Activated T-cell treated with anti-CD3 and anti-CD28 coated beads, Interleukin-2, amount 50 U/mL, for 72 hours (primary cell): ENCODE measurements at regions not wholly inside any gene's neighbourhood (a gene's known extent, or its start where the extent isn't known, plus 50 kb on each side); places are given as distances from the start of the nearest gene placed in this dataset.

Experiments used
- ATAC-seq, 2 donors: fragments of 150-1000 bp; cut with Tn5 transposase; replicated peaks in 1 of 2; 2 replicates each; pipeline ENCODE4 v1.10.0; 2021; ENCODE audit warnings: moderate library complexity in 2 of 2, mild to moderate bottlenecking in 1 of 2
- DNase-seq, 2 donors: peaks; one replicate each; pipeline ENCODE4 v3.0.0; 2021 to 2022; ENCODE audit warnings: mixed read lengths in 1 of 2
- H3K27ac Mint-ChIP-seq: one replicate; pipeline ENCODE4 v1.8.0; 2022; ENCODE audit warnings: mild to moderate bottlenecking, moderate library complexity, mixed read lengths
- H3K27me3 Mint-ChIP-seq: one replicate; pipeline ENCODE4 v1.8.0; 2022; ENCODE audit warnings: low read depth, mixed read lengths
- H3K36me3 Mint-ChIP-seq, 2 donors: one replicate each; pipeline ENCODE4 v1.8.0; 2022; ENCODE audit warnings: mixed read lengths in 2 of 2, mild to moderate bottlenecking in 1 of 2; ENCODE audit not compliant: insufficient read depth in 2 of 2
- H3K4me1 Mint-ChIP-seq: one replicate; pipeline ENCODE4 v1.8.0; 2022; ENCODE audit warnings: low read depth, mixed read lengths
- H3K4me3 Mint-ChIP-seq, 2 donors: one replicate each; pipeline ENCODE4 v1.8.0; 2022; ENCODE audit warnings: mild to moderate bottlenecking in 2 of 2, mixed read lengths in 2 of 2, moderate library complexity in 2 of 2
- H3K9me3 Mint-ChIP-seq, 2 donors: one replicate each; pipeline ENCODE4 v1.8.0; 2022; ENCODE audit warnings: mixed read lengths in 2 of 2

GRCh38 chr2:9143264-9143815 lies 63.3 kb upstream of the ASAP2 start:
- no peaks in the 10 kb centered on the region for H3K36me3 Mint-ChIP-seq
- DNase-seq (no peak), ATAC-seq (no peak)
- no peak overlapping the region for H3K27ac Mint-ChIP-seq
- H3K27me3 Mint-ChIP-seq, result peaks cover 13% of the 10 kb centered on the region
- H3K4me1 Mint-ChIP-seq, result no peaks in the 10 kb centered on the region
- peak overlapping the region; percentile 49 to 58 for H3K4me3 Mint-ChIP-seq
- H3K9me3 Mint-ChIP-seq, result no peaks in the 10 kb centered on the region

DNA sequence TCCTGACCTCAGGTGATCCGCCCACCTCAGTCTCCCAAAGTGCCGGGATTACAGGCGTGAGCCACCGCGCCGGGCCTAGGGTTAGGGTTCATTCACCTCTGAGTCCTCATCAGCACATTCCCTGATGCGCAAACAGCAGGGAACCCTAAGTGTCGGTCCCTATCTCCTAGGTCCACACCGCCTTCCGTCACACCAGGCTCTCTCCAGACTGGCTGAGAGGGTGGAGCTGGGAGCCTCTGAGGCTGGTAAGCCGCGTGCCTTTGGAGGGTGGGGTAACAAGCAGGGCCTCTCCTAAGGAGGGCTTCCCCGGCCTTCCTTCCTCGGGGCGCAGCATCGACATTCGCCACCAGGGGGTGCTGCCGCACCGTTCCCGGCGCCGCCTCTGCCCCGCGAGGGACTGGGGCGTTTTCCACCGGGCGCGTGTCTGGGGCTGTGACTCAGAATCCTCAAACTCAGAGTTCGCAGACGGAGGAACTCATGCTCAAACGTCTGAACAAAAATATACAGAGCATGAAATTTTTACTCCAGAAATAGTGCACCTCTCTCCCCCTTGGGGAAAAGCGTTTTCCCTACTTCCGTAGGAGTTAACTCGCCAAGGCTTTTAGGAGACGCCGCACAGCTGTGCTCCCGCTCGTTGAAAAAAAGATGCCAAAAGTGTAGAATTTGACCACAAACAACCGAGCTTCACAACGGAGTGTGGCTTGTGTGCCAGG lies 63.9 kb upstream of the ASAP2 start:
- Mint-ChIP-seq H3K4me3 (peak overlapping the region; percentile 49 to 58), H3K27me3 (peaks cover 13% of the 10 kb centered on the region), H3K9me3 (no peaks in the 10 kb centered on the region), H3K4me1 (no peaks in the 10 kb centered on the region), H3K36me3 (no peaks in the 10 kb centered on the region), H3K27ac (no peak overlapping the region)
- ATAC-seq (peak; percentile 90 to 93), DNase-seq (peak; percentile 81 to 89)

DNA sequence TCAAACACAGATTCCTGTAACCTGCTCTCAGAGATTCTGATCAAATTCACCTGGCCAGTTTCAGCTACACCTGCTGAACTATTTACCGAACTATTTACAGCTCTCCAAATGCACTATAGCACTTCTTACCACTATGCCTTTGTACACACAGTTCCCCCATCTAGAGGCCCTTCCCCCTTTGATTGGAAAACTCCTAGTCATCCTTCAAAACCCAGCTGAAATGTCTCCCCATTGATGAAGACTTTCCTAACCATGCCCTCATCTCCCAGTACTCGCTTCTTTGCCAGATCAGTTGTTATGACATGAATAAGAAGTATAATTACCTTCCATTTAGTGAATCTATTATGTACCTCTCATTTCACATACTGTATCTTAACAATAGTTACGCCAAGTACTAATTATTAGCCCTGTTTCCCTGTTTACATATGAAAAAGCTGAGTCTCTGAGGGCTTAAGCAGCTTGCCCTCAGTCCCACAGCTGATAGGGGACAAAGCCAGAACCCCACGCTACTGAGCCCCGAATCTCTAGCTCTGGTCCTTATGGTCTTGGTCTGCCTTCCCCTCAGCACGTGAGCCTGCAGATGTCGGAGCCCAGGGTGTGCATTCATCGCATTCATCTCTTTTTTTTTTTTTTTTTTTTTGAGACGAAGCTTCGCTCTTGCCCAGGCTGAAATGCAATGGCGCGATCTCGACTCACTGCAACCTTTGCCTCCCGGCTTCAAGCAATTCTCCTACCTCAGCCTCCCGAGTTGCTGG lies 64.7 kb upstream of the ASAP2 start:
- Mint-ChIP-seq H3K36me3 (no peaks in the 10 kb centered on the region), H3K27me3 (peaks cover 13% of the 10 kb centered on the region), H3K27ac (no peak overlapping the region), H3K4me3 (no peak overlapping the region), H3K4me1 (no peaks in the 10 kb centered on the region), H3K9me3 (no peaks in the 10 kb centered on the region)
- DNase-seq, result no peak
- no peak for ATAC-seq

DNA sequence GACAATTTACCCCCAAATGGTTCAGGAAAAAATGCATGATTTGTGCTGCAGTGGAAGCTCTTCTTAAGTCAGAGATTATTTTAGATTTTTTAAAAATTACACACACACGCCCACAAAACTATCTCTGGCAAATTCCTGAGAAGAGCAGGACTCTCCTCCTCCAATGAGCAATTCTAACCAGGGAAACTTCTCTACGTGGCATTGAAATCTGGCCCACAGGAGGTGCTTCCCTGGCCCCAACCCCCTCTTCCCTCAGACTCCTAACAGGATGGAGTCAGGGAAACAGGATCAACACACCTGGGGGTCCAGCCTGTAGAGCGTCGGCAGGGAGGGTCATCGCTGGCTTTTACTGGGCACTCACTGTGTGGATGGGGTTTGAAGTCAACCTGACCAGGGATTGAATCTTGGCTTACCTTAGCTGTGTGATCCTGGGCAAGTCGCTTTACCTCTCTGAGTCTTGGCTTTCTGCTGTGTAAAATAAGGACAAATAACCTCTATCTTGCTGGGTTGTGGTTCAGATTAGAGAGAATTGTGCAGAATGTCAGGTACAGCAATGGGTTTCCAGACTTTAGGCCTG lies 65.4 kb upstream of the ASAP2 start:
- ATAC-seq, result no peak
- Mint-ChIP-seq H3K4me3 (no peak overlapping the region), H3K9me3 (no peaks in the 10 kb centered on the region), H3K27me3 (peaks cover 13% of the 10 kb centered on the region), H3K27ac (no peak overlapping the region), H3K36me3 (no peaks in the 10 kb centered on the region), H3K4me1 (no peaks in the 10 kb centered on the region)
- DNase-seq, result no peak

DNA sequence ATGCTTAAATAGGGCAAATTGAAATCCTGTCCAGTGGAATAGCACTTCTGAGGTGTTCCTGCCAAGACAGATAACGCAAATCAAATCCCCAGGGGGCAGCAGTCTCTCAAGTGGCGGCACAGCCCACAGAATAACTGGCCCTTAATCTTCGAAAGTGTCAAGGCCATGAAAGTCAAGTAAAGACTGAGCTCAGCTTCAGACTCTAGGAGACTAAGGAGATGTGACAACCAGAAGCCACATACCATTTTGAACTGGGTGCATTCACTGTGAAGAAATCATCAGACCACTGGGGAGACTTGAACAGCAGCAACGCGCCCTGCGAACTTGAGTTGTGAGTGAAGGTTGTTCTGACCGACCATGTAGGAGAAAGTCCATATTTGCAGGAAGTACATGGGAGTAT lies 66.0 kb upstream of the ASAP2 start:
- H3K36me3 Mint-ChIP-seq, result no peaks in the 10 kb centered on the region
- H3K4me3 Mint-ChIP-seq, result no peak overlapping the region
- H3K27me3 Mint-ChIP-seq, result peaks cover 13% of the 10 kb centered on the region
- DNase-seq (no peak), ATAC-seq (no peak)
- H3K9me3 Mint-ChIP-seq, result no peaks in the 10 kb centered on the region
- H3K27ac Mint-ChIP-seq, result no peak overlapping the region
- no peaks in the 10 kb centered on the region for H3K4me1 Mint-ChIP-seq

- Mint-ChIP-seq H3K27ac (no peak overlapping the region), H3K4me1 (no peaks in the 10 kb centered on the region), H3K4me3 (no peak overlapping the region), H3K36me3 (no peaks in the 10 kb centered on the region), H3K9me3 (no peaks in the 10 kb centered on the region), H3K27me3 (peaks cover 15% of the 10 kb centered on the region)
- peak; percentile 76 to 81 for DNase-seq
- ATAC-seq, result peak; percentile 45 to 53
Observed at GRCh38 chr2:9139491-9140443, 66.8 kb upstream of the ASAP2 start.

DNA sequence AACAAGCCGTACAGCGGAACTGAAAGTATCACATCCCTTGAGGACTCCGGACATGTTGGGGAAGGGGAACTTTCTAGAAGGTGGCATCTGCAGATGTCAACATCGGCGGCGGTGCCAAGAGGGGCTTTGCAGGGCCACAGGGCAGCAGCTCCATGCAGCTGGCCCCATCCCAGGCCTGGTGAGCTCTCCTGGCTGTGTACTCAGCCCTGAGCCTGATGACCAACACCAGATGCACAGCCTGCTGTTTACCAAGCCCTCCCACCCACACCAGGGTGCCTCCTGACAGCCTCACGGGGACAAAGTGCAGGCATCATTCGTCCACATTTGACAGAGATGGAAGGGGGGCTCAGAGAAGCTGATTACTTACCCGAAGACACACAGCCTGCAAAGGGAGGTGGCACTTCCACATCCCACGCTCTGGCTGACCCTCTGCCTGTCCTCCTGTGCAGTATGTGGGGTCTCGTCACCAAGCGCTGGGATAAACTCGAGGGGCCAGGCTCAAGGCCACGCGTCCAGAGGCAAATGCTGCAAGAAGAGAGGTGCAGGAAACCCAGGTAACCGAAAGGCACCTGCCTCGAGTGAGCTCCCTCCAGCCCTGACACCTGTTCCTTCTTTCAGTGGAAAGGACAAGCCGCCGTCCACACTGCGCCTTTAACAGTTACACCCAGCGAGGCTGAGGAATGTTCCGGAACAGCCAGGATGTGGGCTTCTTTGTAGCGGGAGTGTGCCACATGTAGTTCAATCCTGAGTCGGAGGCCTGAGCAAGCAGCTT lies 69.0 kb upstream of the ASAP2 start:
- H3K4me1 Mint-ChIP-seq, result no peaks in the 10 kb centered on the region
- peaks cover 1 to 2% of the 10 kb centered on the region in 2 donors for H3K9me3 Mint-ChIP-seq
- no peak for DNase-seq
- peaks cover 13% of the 10 kb centered on the region for H3K27me3 Mint-ChIP-seq
- peaks cover 4% of the 10 kb centered on the region in 2 donors for H3K36me3 Mint-ChIP-seq
- no peak for ATAC-seq
- H3K27ac Mint-ChIP-seq, result no peak overlapping the region
- no peak overlapping the region for H3K4me3 Mint-ChIP-seq

DNA sequence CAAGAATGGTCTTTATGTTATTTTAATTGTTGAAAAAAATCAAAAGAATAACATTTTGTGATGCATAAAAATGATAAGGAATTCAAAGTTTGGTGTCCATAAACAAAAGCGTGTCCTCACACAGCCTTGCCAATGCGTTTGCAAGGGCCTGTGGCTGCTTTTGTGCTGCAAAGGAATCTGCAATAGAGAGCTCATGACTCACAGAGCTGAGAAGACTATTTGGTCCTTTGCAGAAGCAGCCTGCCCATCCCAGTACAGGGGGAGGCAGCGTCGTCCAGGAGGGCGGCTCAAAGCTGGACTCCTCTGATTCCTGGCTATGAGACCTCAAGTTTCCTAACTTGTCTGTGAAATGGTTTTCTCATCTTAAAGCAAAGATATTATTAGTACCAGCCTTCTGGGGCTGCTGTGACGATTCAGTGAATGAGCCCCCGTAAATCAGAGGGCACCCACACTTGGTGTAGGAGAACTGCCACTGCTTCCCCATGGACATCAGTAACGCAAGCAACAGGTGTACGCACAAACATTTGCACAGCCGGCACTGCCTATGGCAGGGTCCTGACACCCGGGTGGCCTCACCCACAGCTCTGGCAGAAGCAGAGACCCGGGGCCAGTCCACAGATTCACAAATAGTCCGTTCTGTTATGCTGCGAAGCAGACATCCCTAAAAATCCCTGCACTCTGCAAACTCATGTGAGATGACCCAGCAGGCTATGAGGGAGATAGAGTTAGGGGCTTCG lies 70.6 kb upstream of the ASAP2 start:
- H3K9me3 Mint-ChIP-seq, result peaks cover 1 to 2% of the 10 kb centered on the region in 2 donors
- peaks cover 4% of the 10 kb centered on the region in 2 donors for H3K36me3 Mint-ChIP-seq
- ATAC-seq, result no peak
- DNase-seq, result no peak
- H3K27me3 Mint-ChIP-seq, result peaks cover 11% of the 10 kb centered on the region
- H3K27ac Mint-ChIP-seq, result no peak overlapping the region
- no peak overlapping the region for H3K4me3 Mint-ChIP-seq
- no peaks in the 10 kb centered on the region for H3K4me1 Mint-ChIP-seq

GRCh38 chr2:9127316-9127715 lies 79.3 kb upstream of the ASAP2 start:
- Mint-ChIP-seq H3K4me3 (no peak overlapping the region), H3K9me3 (peaks cover 0 to 3% of the 10 kb centered on the region in 2 donors), H3K36me3 (no peaks in the 10 kb centered on the region)

GRCh38 chr2:9126540-9126939 lies 80.1 kb upstream of the ASAP2 start:
- DNase-seq (no peak), ATAC-seq (no peak)
- H3K4me3 Mint-ChIP-seq, result no peak overlapping the region
- peaks cover 0 to 3% of the 10 kb centered on the region in 2 donors for H3K9me3 Mint-ChIP-seq
- H3K36me3 Mint-ChIP-seq, result no peaks in the 10 kb centered on the region
- no peak overlapping the region for H3K27ac Mint-ChIP-seq
- H3K27me3 Mint-ChIP-seq, result no peaks in the 10 kb centered on the region
- H3K4me1 Mint-ChIP-seq, result peaks cover 5% of the 10 kb centered on the region

More at GRCh38 chr2:9127316-9127715, 79.3 kb upstream of the ASAP2 start:
- ATAC-seq (no peak), DNase-seq (no peak)
- H3K27me3 Mint-ChIP-seq, result no peaks in the 10 kb centered on the region
- H3K27ac Mint-ChIP-seq, result no peak overlapping the region
- peaks cover 4% of the 10 kb centered on the region for H3K4me1 Mint-ChIP-seq

DNA sequence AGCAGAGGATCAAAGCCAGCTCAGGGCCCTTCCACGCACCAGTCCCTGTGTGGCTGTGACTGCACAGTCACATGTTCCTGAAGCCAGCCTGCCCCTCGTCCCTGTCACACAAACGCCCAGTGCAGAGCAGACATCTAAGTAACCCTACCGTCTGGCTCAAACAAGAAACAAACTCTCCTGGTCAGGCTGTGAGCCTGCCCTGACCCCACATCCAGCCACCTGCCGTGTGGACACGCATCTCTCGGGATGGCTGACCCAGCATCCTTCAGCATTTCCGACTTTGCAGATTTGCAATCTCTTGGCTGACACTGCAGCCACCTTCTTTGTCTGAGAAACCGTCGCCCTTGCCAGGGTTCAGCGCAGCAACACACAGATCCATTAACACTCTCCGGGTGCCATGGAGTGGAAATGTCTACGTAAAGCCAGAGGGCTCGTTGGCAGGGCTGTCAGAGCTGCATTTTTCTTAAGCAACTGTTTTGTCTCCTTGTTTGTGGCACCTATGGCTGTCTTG lies 82.3 kb upstream of the ASAP2 start:
- Mint-ChIP-seq H3K27ac (no peak overlapping the region), H3K4me3 (no peak overlapping the region), H3K9me3 (peaks cover 0 to 3% of the 10 kb centered on the region in 2 donors), H3K36me3 (no peaks in the 10 kb centered on the region), H3K4me1 (peaks cover 5% of the 10 kb centered on the region), H3K27me3 (no peaks in the 10 kb centered on the region)
- ATAC-seq (no peak), DNase-seq (no peak)
